GM23248 (cell line): ENCODE measurements at regions not wholly inside any gene's neighbourhood (a gene's known extent, or its start where the extent isn't known, plus 50 kb on each side); places are given as distances from the start of the nearest gene placed in this dataset.

ENCODE experiments used
- EZH2 ChIP-seq: fragments of 200-600 bp; sonication (generic); IDR thresholded peaks from 2 replicates; pipeline ENCODE4 v1.6.1; 2018; ENCODE audit warnings: antibody characterized with exemption, mild to moderate bottlenecking; ENCODE audit not compliant: insufficient read depth, poor library complexity, severe bottlenecking
- EZH2phosphoT487 ChIP-seq: fragments of 200-600 bp; sonication (generic); IDR thresholded peaks from 2 replicates; pipeline ENCODE4 v1.6.1; 2018; ENCODE audit warnings: antibody characterized with exemption, moderate library complexity, mild to moderate bottlenecking, low read depth; ENCODE audit not compliant: insufficient read depth

DNA sequence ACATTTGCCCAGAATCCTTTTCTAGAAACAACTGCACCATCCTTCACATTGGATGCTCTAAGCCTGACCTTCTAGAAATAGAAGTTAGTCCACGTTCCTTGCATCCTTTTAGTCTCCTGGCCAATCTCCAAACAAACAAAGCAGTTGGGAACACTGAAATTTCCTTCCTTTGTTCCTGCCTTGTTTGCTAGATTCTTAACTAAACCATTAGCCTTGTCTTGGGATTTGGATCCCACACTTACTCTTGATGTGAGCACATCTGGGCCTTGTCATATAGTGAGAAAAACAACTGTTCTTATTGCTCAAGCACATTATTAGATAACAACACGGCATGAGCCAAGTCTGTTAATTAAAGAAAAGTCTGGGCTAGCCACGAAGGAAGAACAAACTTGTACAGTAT is 319.3 kb upstream of the GHITM start:
- no peak for TF ChIP-seq EZH2
- TF ChIP-seq EZH2phosphoT487: no peak
